ENCODE measurements at regions not wholly inside any gene's neighbourhood (a gene's known extent, or its start where the extent isn't known, plus 50 kb on each side); places are given as distances from the start of the nearest gene placed in this dataset.

GRCh38 chr15:35886765-35887164 lies 340.8 kb upstream of the DPH6 start (continued):
- TF ChIP-seq ZHX2 (IDR thresholded peaks at IDR 0.05; ENCODE audit: low read depth) (no peak), ZHX2 (CRISPR knock-in tag; IDR thresholded peaks at IDR 0.05; ENCODE audit: borderline replicate concordance) (no peak), ZNF800 (CRISPR knock-in tag; IDR thresholded peaks at IDR 0.05) (no peak), ELF4 (CRISPR knock-in tag; IDR thresholded peaks at IDR 0.05; ENCODE audit: borderline replicate concordance) (no peak), ZNF431 (CRISPR knock-in tag; IDR thresholded peaks at IDR 0.05; ENCODE audit: borderline replicate concordance, low read depth) (no peak), ZNF703 (CRISPR knock-in tag; IDR thresholded peaks at IDR 0.05; ENCODE audit: borderline replicate concordance) (no peak), MBNL3 (CRISPR knock-in tag; conservative IDR thresholded peaks at IDR 0.05) (no peak), TFAP4 (IDR thresholded peaks at IDR 0.05; ENCODE audit: borderline replicate concordance, low read depth) (no peak), ZNF788 (CRISPR knock-in tag; IDR thresholded peaks at IDR 0.05; ENCODE audit: borderline replicate concordance) (no peak), ASH2L (IDR thresholded peaks at IDR 0.05; ENCODE audit: insufficient read length, low read depth, low read length) (no peak), ZNF512B (CRISPR knock-in tag; IDR thresholded peaks at IDR 0.05; ENCODE audit: borderline replicate concordance) (no peak), AFF4 (CRISPR knock-in tag; IDR thresholded peaks at IDR 0.05) (no peak)

Data from HepG2 (cell line).